Mesodermal cell (in vitro differentiated cells): ENCODE measurements at regions not wholly inside any gene's neighbourhood (a gene's known extent, or its start where the extent isn't known, plus 50 kb on each side); places are given as distances from the start of the nearest gene placed in this dataset.

Experiments
- H3K27ac ChIP-seq: 2 replicates; pipeline ENCODE4 v1.7.0; 2013; ENCODE audit warnings: mild to moderate bottlenecking, low read depth, low read length, moderate library complexity; ENCODE audit not compliant: severe bottlenecking
- H3K36me3 ChIP-seq: 2 replicates; pipeline ENCODE4 v1.7.1; 2013; ENCODE audit warnings: mild to moderate bottlenecking, low read length, moderate library complexity; ENCODE audit not compliant: control insufficient read depth, insufficient read depth
- H3K4me1 ChIP-seq: one replicate; pipeline ENCODE4 v1.7.1; 2013; ENCODE audit warnings: mild to moderate bottlenecking, low read length; ENCODE audit not compliant: insufficient read depth, control insufficient read depth, poor library complexity, severe bottlenecking
- H3K4me3 ChIP-seq: 2 replicates; pipeline ENCODE4 v1.7.0; 2013; ENCODE audit warnings: low read length, control low read depth, mild to moderate bottlenecking; ENCODE audit not compliant: insufficient read depth, poor library complexity, severe bottlenecking; ENCODE audit errors: extremely low read depth
- H3K9me3 ChIP-seq: 2 replicates; pipeline ENCODE4 v1.7.1; 2013; ENCODE audit warnings: mild to moderate bottlenecking, low read length, moderate library complexity; ENCODE audit not compliant: control insufficient read depth
- WGBS, 2 experiments: methylation state at CpG; one replicate each; pipeline ENCODE4 v1.1.5; 2013; ENCODE audit warnings: missing lambda C conversion rate in 2 of 2; ENCODE audit not compliant: insufficient coverage in 2 of 2; 5-methylcytosine and 5-hydroxymethylcytosine counted together

- Histone ChIP-seq H3K4me3 (no peak overlapping the region), H3K4me1 (no peaks in the 10 kb centered on the region), H3K9me3 (no peaks in the 10 kb centered on the region), H3K27ac (no peak overlapping the region), H3K36me3 (no peaks in the 10 kb centered on the region)
- 92% methylated on average over 1 of the region's 2 CpGs; no CpG with 5 or more reads in 1 of the 2 experiments for WGBS, 2 experiments
Observed at GRCh38 chr5:60312098-60312497, 387.9 kb downstream of the DEPDC1B start.

- no peak overlapping the region for H3K27ac ChIP-seq
- H3K9me3 ChIP-seq = no peaks in the 10 kb centered on the region
- H3K36me3 ChIP-seq = no peaks in the 10 kb centered on the region
- no peaks in the 10 kb centered on the region for H3K4me1 ChIP-seq
- WGBS, 2 experiments = 63 to 67% methylated on average over 1 of the region's 2 CpGs
- H3K4me3 ChIP-seq = no peak overlapping the region
Observed at GRCh38 chr5:60299944-60300343, 400.0 kb downstream of the DEPDC1B start.

GRCh38 chr5:60297658-60298057 is 402.3 kb downstream of the DEPDC1B start:
- no peaks in the 10 kb centered on the region for H3K4me1 ChIP-seq
- H3K36me3 ChIP-seq = no peaks in the 10 kb centered on the region
- no peak overlapping the region for H3K27ac ChIP-seq
- no peak overlapping the region for H3K4me3 ChIP-seq
- no peaks in the 10 kb centered on the region for H3K9me3 ChIP-seq
- no CpG with 5 or more reads among the region's 1 CpG for WGBS, 2 experiments

- Histone ChIP-seq H3K4me3 (no peak overlapping the region), H3K9me3 (no peaks in the 10 kb centered on the region), H3K27ac (no peak overlapping the region), H3K36me3 (no peaks in the 10 kb centered on the region), H3K4me1 (no peaks in the 10 kb centered on the region)
- WGBS, 2 experiments = 0 to 4% methylated on average over 1 to 2 of the region's 2 CpGs
Observed at GRCh38 chr5:60295423-60295822, 401.9 kb upstream of the PDE4D start.

- Histone ChIP-seq H3K4me1 (no peaks in the 10 kb centered on the region), H3K36me3 (no peaks in the 10 kb centered on the region), H3K4me3 (no peak overlapping the region), H3K27ac (no peak overlapping the region), H3K9me3 (no peaks in the 10 kb centered on the region)
- 60% methylated on average over 1 of the region's 2 CpGs; no CpG with 5 or more reads in 1 of the 2 experiments for WGBS, 2 experiments
Observed at GRCh38 chr5:60293518-60293917, 400.0 kb upstream of the PDE4D start.

GRCh38 chr5:60287174-60287771 is 393.7 kb upstream of the PDE4D start:
- H3K4me3 ChIP-seq = no peak overlapping the region
- H3K27ac ChIP-seq = no peak overlapping the region
- no peaks in the 10 kb centered on the region for H3K4me1 ChIP-seq
- no peaks in the 10 kb centered on the region for H3K9me3 ChIP-seq
- no peaks in the 10 kb centered on the region for H3K36me3 ChIP-seq
- whole genome bisulfite sequencing, 2 experiments = 0 to 22% methylated on average over 1 to 3 of the region's 5 CpGs

- no peak overlapping the region for H3K4me3 ChIP-seq
- no peaks in the 10 kb centered on the region for H3K9me3 ChIP-seq
- WGBS, 2 experiments = 90% methylated on average over 2 of the region's 5 CpGs; no CpG with 5 or more reads in 1 of the 2 experiments
- no peaks in the 10 kb centered on the region for H3K36me3 ChIP-seq
- H3K4me1 ChIP-seq = no peaks in the 10 kb centered on the region
- H3K27ac ChIP-seq = no peak overlapping the region
Observed at GRCh38 chr5:60285910-60286309, 392.4 kb upstream of the PDE4D start.

GRCh38 chr5:60280943-60281342 is 387.4 kb upstream of the PDE4D start:
- no peak overlapping the region for H3K4me3 ChIP-seq
- no peaks in the 10 kb centered on the region for H3K9me3 ChIP-seq
- no peak overlapping the region for H3K27ac ChIP-seq
- H3K36me3 ChIP-seq = no peaks in the 10 kb centered on the region
- WGBS, 2 experiments = 78 to 83% methylated on average over 1 to 3 of the region's 4 CpGs
- H3K4me1 ChIP-seq = peaks cover 5% of the 10 kb centered on the region

GRCh38 chr5:60277941-60278340 is 384.4 kb upstream of the PDE4D start:
- Histone ChIP-seq H3K4me3 (no peak overlapping the region), H3K9me3 (no peaks in the 10 kb centered on the region), H3K4me1 (peaks cover 5% of the 10 kb centered on the region), H3K27ac (no peak overlapping the region), H3K36me3 (no peaks in the 10 kb centered on the region)

GRCh38 chr5:60274747-60275146 is 381.2 kb upstream of the PDE4D start:
- Histone ChIP-seq H3K4me3 (no peak overlapping the region), H3K27ac (no peak overlapping the region), H3K4me1 (peaks cover 5% of the 10 kb centered on the region), H3K36me3 (no peaks in the 10 kb centered on the region), H3K9me3 (no peaks in the 10 kb centered on the region)

GRCh38 chr5:60271517-60271916 is 378.0 kb upstream of the PDE4D start:
- Histone ChIP-seq H3K9me3 (no peaks in the 10 kb centered on the region), H3K36me3 (no peaks in the 10 kb centered on the region), H3K4me1 (no peaks in the 10 kb centered on the region), H3K4me3 (no peak overlapping the region), H3K27ac (no peak overlapping the region)
- whole genome bisulfite sequencing, 2 experiments = 83% methylated on average over 1 of the region's 2 CpGs; no CpG with 5 or more reads in 1 of the 2 experiments
